ENCODE measurements at regions not wholly inside any gene's neighbourhood (a gene's known extent, or its start where the extent isn't known, plus 50 kb on each side); places are given as distances from the start of the nearest gene placed in this dataset.
"Not testable (repeated sequence)": the region's sequence is repeated elsewhere in the genome, so short reads cannot be mapped to it uniquely, and the experiment has no call there.

DNA sequence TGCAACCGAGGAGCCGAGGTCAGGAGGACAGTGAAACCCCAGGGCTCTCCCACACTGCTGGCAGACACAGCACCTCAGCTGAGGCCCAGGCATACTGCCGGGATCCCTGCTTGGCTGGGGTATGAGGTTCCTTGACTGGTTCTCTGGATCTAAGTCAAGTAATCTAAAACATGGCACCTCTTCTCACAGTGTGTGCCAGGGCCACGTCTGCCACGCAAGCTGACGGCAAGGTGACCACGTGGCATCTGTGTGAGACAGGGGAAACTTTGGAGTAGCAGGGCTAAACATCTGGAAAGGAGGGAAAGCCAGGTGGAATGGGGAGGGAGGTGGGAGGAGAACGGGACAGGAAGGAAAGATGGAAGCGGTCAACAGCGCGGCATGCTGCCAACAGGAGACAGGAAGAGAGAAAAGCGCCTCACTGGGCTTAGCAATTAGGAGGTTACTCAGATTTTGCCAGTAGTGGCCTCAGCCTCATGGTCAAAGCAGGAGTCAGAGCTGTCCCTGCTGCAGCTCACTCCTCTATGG is 103.7 kb downstream of the CXCL12 start:
- Mint-ChIP-seq H3K4me1 (ENCODE audit: low read depth) (peaks cover 2% of the 10 kb centered on the region), H3K27me3 (peaks cover 12% of the 10 kb centered on the region), H3K27ac (no peak overlapping the region), H3K9me3 (ENCODE audit: low read depth) (peaks cover 7% of the 10 kb centered on the region), H3K36me3 (ENCODE audit: insufficient read depth) (no peaks in the 10 kb centered on the region), H3K4me3 (ENCODE audit: low read depth) (no peak overlapping the region)
- DNase-seq (ENCODE audit: low spot score, unreplicated experiment) = no peak
- TF ChIP-seq, protein P1, sequence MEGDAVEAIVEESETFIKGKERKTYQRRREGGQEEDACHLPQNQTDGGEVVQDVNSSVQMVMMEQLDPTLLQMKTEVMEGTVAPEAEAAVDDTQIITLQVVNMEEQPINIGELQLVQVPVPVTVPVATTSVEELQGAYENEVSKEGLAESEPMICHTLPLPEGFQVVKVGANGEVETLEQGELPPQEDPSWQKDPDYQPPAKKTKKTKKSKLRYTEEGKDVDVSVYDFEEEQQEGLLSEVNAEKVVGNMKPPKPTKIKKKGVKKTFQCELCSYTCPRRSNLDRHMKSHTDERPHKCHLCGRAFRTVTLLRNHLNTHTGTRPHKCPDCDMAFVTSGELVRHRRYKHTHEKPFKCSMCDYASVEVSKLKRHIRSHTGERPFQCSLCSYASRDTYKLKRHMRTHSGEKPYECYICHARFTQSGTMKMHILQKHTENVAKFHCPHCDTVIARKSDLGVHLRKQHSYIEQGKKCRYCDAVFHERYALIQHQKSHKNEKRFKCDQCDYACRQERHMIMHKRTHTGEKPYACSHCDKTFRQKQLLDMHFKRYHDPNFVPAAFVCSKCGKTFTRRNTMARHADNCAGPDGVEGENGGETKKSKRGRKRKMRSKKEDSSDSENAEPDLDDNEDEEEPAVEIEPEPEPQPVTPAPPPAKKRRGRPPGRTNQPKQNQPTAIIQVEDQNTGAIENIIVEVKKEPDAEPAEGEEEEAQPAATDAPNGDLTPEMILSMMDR (IDR thresholded peaks at IDR 0.05; ENCODE audit: unreplicated experiment) = no peak

DNA sequence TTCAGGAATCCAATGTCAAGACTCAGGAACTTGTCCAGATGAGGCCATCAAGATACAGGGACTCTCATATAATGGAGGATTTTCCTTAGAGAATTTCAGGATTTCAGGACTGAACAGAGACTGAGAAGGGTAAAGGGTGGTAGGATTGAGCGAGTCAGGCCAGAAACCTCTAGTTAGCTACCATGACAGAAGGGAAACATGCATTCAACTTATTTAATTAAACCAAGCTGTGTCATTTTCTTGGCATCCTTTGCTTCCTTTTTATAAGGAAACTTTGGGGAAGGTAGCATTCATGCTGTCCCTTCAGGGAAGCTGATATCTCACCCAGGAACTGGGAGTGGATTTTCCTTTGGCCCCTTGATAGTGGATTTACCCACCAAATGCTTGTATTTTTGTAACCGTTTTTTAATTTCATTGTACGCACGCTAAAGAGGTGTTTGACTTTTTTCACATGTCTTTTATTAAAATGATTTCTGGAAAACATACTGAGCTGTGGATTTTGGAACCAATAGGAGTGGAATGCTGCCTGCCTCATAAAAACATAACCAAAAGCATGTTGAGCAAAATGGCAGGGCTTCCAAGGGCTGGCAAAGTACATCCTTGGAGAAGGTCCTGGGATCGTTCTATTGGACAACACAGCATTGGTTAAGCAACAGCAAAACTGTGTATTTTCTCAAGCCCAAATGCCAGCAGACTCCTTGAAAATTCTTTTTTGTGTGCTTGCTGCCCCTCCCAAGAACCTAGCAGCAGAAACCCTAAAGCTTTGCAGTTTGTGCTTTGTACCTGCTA is 104.5 kb downstream of the CXCL12 start:
- H3K27me3 Mint-ChIP-seq = peaks cover 9% of the 10 kb centered on the region
- H3K9me3 Mint-ChIP-seq (ENCODE audit: low read depth) = peaks cover 11% of the 10 kb centered on the region
- H3K27ac Mint-ChIP-seq = no peak overlapping the region
- H3K36me3 Mint-ChIP-seq (ENCODE audit: insufficient read depth) = no peaks in the 10 kb centered on the region
- no peak overlapping the region for H3K4me3 Mint-ChIP-seq (ENCODE audit: low read depth)
- peaks cover 2% of the 10 kb centered on the region for H3K4me1 Mint-ChIP-seq (ENCODE audit: low read depth)
- no peak for DNase-seq (ENCODE audit: low spot score, unreplicated experiment)
- TF ChIP-seq, protein P1 (IDR thresholded peaks at IDR 0.05; ENCODE audit: unreplicated experiment) = no peak

DNA sequence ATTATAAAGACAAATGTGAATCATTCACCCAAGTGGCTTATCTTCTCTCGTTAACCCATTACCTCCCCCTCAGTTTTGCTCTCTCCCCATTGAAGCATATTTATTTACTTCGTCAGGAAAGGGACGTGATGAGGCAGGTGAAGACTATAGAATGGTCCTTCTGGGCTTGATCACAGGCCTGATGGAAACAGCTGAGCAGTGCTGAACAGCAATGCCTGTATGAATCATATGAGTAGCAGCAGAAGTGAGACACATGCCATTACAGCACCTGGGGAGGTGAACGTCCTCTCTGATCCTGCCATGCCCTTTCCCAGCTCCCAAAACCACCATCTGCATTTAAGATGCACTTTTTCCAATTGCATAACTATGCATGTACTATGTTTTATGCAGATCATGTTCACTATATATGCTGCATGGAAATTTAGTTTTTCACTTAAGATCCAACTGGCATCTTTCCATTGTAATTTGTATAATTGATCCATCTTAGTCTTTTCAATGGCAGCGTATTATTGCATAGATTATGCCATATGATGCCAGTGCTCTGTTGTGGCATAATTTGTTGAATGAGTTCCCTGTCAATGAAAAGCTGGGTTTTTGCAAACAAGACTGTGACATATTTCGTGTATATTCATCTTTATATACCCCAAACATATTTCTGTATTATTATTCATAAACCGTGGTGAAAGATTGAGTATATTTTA is 105.3 kb downstream of the CXCL12 start:
- TF ChIP-seq, protein P1 (IDR thresholded peaks at IDR 0.05; ENCODE audit: unreplicated experiment) = no peak
- no peak overlapping the region for H3K27ac Mint-ChIP-seq
- peaks cover 3% of the 10 kb centered on the region for H3K27me3 Mint-ChIP-seq
- no peaks in the 10 kb centered on the region for H3K4me1 Mint-ChIP-seq (ENCODE audit: low read depth)
- DNase-seq (ENCODE audit: low spot score, unreplicated experiment) = no peak
- no peak overlapping the region for H3K4me3 Mint-ChIP-seq (ENCODE audit: low read depth)
- no peaks in the 10 kb centered on the region for H3K36me3 Mint-ChIP-seq (ENCODE audit: insufficient read depth)
- H3K9me3 Mint-ChIP-seq (ENCODE audit: low read depth) = peaks cover 11% of the 10 kb centered on the region

DNA sequence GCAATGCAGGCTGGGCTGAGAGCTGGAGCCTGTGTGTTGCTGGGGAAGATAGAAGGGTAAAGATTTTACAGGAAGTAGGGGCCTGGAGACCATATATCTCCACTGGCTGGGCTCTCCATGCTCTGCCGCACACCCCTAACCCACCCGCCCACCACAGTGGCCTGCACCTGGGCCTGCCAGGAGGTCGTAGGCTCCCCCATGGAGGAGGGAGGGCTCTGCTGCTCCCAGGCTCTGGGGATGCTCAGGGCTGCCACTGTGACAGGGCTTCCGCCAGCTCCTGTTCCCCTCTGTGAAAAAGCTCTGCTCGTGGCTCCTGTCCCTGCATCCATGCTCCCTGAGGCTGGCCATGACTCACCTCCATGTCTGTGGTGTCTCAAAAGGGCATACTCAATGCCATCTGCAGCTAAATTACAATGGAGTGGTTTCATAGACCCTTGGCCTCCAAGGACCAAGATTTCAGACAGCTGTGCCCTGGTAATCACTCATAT is 106.0 kb downstream of the CXCL12 start:
- Mint-ChIP-seq H3K4me3 (ENCODE audit: low read depth) (no peak overlapping the region), H3K27me3 (peaks cover 2% of the 10 kb centered on the region), H3K27ac (no peak overlapping the region), H3K4me1 (ENCODE audit: low read depth) (no peaks in the 10 kb centered on the region), H3K9me3 (ENCODE audit: low read depth) (peaks cover 11% of the 10 kb centered on the region), H3K36me3 (ENCODE audit: insufficient read depth) (no peaks in the 10 kb centered on the region)
- DNase-seq (ENCODE audit: low spot score, unreplicated experiment) = no peak
- TF ChIP-seq, protein P1 (IDR thresholded peaks at IDR 0.05; ENCODE audit: unreplicated experiment) = no peak

DNA sequence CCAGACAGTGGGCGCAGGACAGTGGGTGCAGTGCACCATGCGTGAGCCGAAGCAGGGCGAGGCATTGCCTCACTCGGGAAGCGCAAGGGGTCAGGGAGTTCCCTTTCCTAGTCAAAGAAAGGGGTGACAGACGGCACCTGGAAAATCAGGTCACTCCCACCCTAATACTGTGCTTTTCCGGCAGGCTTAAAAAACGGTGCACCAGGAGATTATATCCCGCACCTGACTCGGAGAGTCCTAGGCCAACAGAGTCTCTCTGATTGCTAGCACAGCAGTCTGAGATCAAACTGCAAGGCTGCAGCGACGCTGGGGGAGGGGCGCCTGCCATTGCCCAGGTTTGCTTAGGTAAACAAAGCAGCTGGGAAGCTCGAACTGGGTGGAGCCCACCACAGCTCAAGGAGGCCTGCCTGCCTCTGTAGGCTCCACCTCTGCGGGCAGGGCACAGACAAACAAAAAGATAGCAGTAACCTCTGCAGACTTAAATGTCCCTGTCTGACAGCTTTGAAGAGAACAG is 116.4 kb downstream of the CXCL12 start:
- H3K27ac Mint-ChIP-seq; DNase-seq (ENCODE audit: low spot score, unreplicated experiment); H3K36me3 Mint-ChIP-seq (ENCODE audit: insufficient read depth); H3K4me1 Mint-ChIP-seq (ENCODE audit: low read depth); H3K4me3 Mint-ChIP-seq (ENCODE audit: low read depth); H3K27me3 Mint-ChIP-seq: not testable (repeated sequence)
- H3K9me3 Mint-ChIP-seq (ENCODE audit: low read depth) = peaks cover 19% of the 10 kb centered on the region
